ENCODE measurements at regions not wholly inside any gene's neighbourhood (a gene's known extent, or its start where the extent isn't known, plus 50 kb on each side); places are given as distances from the start of the nearest gene placed in this dataset.

DNA sequence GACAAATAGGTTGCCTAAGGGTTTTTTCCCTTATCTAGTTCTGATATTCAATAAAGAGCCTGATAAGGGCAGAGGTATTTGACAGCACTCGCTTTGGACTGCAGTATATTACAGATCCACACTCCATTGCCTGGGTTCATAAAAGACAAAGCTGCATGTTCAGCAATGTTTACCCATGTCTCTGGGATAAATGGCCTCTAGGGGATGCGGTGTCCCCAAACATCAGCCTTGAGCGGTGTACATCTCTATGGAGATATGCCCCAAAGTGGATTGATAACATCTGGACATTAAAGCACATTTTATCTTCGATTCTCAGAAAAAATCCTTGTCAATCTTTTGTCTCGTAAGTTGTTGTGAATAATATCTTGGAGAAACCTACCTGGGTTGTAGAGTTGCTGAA is 660.8 kb upstream of the AADAT start:
- Histone ChIP-seq H3K36me3 (no peaks in the 10 kb centered on the region), H3K4me3 (no peak overlapping the region), H3K27ac (no peak overlapping the region), H3K9me3 (peaks cover 0 to 10% (median 0%) of the 10 kb centered on the region in 3 donors), H3K4me1 (no peaks in the 10 kb centered on the region), H3K27me3 (no peaks in the 10 kb centered on the region)
- ATAC-seq, result no peak
- WGBS, 2 donors (ENCODE audit: low coverage in 1 of 2), result 74 to 77% methylated on average over 4 to 5 of the region's 5 CpGs
- TF ChIP-seq, protein P1, sequence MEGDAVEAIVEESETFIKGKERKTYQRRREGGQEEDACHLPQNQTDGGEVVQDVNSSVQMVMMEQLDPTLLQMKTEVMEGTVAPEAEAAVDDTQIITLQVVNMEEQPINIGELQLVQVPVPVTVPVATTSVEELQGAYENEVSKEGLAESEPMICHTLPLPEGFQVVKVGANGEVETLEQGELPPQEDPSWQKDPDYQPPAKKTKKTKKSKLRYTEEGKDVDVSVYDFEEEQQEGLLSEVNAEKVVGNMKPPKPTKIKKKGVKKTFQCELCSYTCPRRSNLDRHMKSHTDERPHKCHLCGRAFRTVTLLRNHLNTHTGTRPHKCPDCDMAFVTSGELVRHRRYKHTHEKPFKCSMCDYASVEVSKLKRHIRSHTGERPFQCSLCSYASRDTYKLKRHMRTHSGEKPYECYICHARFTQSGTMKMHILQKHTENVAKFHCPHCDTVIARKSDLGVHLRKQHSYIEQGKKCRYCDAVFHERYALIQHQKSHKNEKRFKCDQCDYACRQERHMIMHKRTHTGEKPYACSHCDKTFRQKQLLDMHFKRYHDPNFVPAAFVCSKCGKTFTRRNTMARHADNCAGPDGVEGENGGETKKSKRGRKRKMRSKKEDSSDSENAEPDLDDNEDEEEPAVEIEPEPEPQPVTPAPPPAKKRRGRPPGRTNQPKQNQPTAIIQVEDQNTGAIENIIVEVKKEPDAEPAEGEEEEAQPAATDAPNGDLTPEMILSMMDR (IDR thresholded peaks at IDR 0.05), result no peak
- TF ChIP-seq POLR2A (IDR thresholded peaks at IDR 0.05), result no peak
- TF ChIP-seq EP300 (IDR thresholded peaks at IDR 0.05), result no peak
- no peak for TF ChIP-seq POLR2AphosphoS5 (IDR thresholded peaks at IDR 0.05)

- Histone ChIP-seq H3K4me3 (no peak overlapping the region), H3K4me1 (no peaks in the 10 kb centered on the region), H3K27ac (no peak overlapping the region), H3K36me3 (no peaks in the 10 kb centered on the region), H3K27me3 (no peaks in the 10 kb centered on the region), H3K9me3 (no peaks in the 10 kb centered on the region)
- no peak for ATAC-seq
- WGBS, 2 donors (ENCODE audit: low coverage in 1 of 2), result 39% methylated on average over 2 of the region's 2 CpGs; no CpG with 5 or more reads in 1 of the 2 donors
- no peak for TF ChIP-seq EP300 (IDR thresholded peaks at IDR 0.05)
- TF ChIP-seq, protein P1 (IDR thresholded peaks at IDR 0.05), result no peak
- no peak for TF ChIP-seq POLR2AphosphoS5 (IDR thresholded peaks at IDR 0.05)
- TF ChIP-seq POLR2A (IDR thresholded peaks at IDR 0.05), result no peak
Measured at GRCh38 chr4:170748975-170749374, 659.2 kb upstream of the AADAT start.

- ATAC-seq, result no peak
- Histone ChIP-seq H3K27ac (no peak overlapping the region), H3K4me1 (no peaks in the 10 kb centered on the region), H3K9me3 (no peaks in the 10 kb centered on the region), H3K4me3 (no peak overlapping the region), H3K36me3 (no peaks in the 10 kb centered on the region), H3K27me3 (no peaks in the 10 kb centered on the region)
- 60 to 84% methylated on average over 2 to 13 of the region's 13 CpGs for WGBS, 2 donors (ENCODE audit: low coverage in 1 of 2)
- TF ChIP-seq EP300 (IDR thresholded peaks at IDR 0.05), result no peak
- TF ChIP-seq, protein P1 (IDR thresholded peaks at IDR 0.05), result no peak
- no peak for TF ChIP-seq POLR2AphosphoS5 (IDR thresholded peaks at IDR 0.05)
- no peak for TF ChIP-seq POLR2A (IDR thresholded peaks at IDR 0.05)
Measured at GRCh38 chr4:170743633-170744032, 653.9 kb upstream of the AADAT start.

GRCh38 chr4:170741856-170742255 is 652.1 kb upstream of the AADAT start:
- WGBS, 2 donors (ENCODE audit: low coverage in 1 of 2), result 94 to 100% methylated on average over 3 of the region's 4 CpGs
- Histone ChIP-seq H3K4me3 (no peak overlapping the region), H3K4me1 (no peaks in the 10 kb centered on the region), H3K27me3 (no peaks in the 10 kb centered on the region), H3K27ac (no peak overlapping the region), H3K9me3 (no peaks in the 10 kb centered on the region), H3K36me3 (no peaks in the 10 kb centered on the region)
- no peak for ATAC-seq
- TF ChIP-seq POLR2A (IDR thresholded peaks at IDR 0.05), result no peak
- TF ChIP-seq, protein P1 (IDR thresholded peaks at IDR 0.05), result no peak
- TF ChIP-seq EP300 (IDR thresholded peaks at IDR 0.05), result no peak
- no peak for TF ChIP-seq POLR2AphosphoS5 (IDR thresholded peaks at IDR 0.05)

- no peak overlapping the region for H3K4me3 ChIP-seq
- no peaks in the 10 kb centered on the region for H3K36me3 ChIP-seq
- no peak overlapping the region for H3K27ac ChIP-seq
- TF ChIP-seq, protein P1 (IDR thresholded peaks at IDR 0.05), result no peak
- no peak for TF ChIP-seq POLR2A (IDR thresholded peaks at IDR 0.05)
- TF ChIP-seq EP300 (IDR thresholded peaks at IDR 0.05), result no peak
- no peak for TF ChIP-seq POLR2AphosphoS5 (IDR thresholded peaks at IDR 0.05)
- H3K9me3 ChIP-seq, result no peaks in the 10 kb centered on the region
- no peaks in the 10 kb centered on the region for H3K4me1 ChIP-seq
- H3K27me3 ChIP-seq, result no peaks in the 10 kb centered on the region
- ATAC-seq, result no peak
Measured at GRCh38 chr4:170736710-170737109, 647.0 kb upstream of the AADAT start.

Measured in gastroesophageal sphincter (tissue), 4 donors.